GM23338 (cell line): ENCODE measurements at regions not wholly inside any gene's neighbourhood (a gene's known extent, or its start where the extent isn't known, plus 50 kb on each side); places are given as distances from the start of the nearest gene placed in this dataset.

Experiments used
- ATAC-seq: fragments of 200-7000 bp; cut with Tn5 transposase; 3 replicates; pipeline ENCODE4 v1.9.1; 2020
- DNase-seq: peaks from one replicate; pipeline ENCODE4 v3.0.0-alpha.2; 2015; ENCODE audit warnings: low spot score
- H2AFZ ChIP-seq: fragments of 200-600 bp; sonication (generic); 2 replicates; pipeline ENCODE4 v1.8.0; 2016; ENCODE audit warnings: antibody characterized with exemption, mild to moderate bottlenecking, moderate library complexity
- H3F3A ChIP-seq: fragments of 200-600 bp; sonication (generic); replicated peaks from 2 replicates; pipeline ENCODE4 v1.8.0; 2017; ENCODE audit warnings: antibody characterized with exemption, mixed run types, low read depth
- H3K27ac ChIP-seq: fragments of 200-600 bp; sonication (generic); 2 replicates; pipeline ENCODE4 v1.6.1; 2016; ENCODE audit warnings: low read depth
- H3K27me3 ChIP-seq: fragments of 200-600 bp; sonication (generic); 2 replicates; pipeline ENCODE4 v1.8.0; 2016; ENCODE audit warnings: mild to moderate bottlenecking, mixed run types, moderate library complexity; ENCODE audit not compliant: insufficient read depth
- H3K36me3 ChIP-seq: fragments of 200-600 bp; sonication (generic); 2 replicates; pipeline ENCODE4 v1.8.0; 2016; ENCODE audit warnings: mild to moderate bottlenecking; ENCODE audit not compliant: insufficient read depth
- H3K4me1 ChIP-seq: fragments of 200-600 bp; sonication (generic); 2 replicates; pipeline ENCODE4 v1.8.0; 2016; ENCODE audit warnings: mild to moderate bottlenecking, moderate library complexity; ENCODE audit not compliant: insufficient read depth
- H3K4me2 ChIP-seq: fragments of 200-600 bp; sonication (generic); 2 replicates; pipeline ENCODE4 v1.7.1; 2017; ENCODE audit warnings: mixed run types
- H3K4me3 ChIP-seq: fragments of 200-600 bp; sonication (generic); 2 replicates; pipeline ENCODE4 v1.6.1; 2016; ENCODE audit warnings: mixed run types
- H3K79me2 ChIP-seq: fragments of 200-600 bp; sonication (generic); replicated peaks from 2 replicates; pipeline ENCODE4 v1.8.0; 2017; ENCODE audit warnings: mild to moderate bottlenecking; ENCODE audit not compliant: insufficient read depth
- H3K9me2 ChIP-seq: fragments of 200-600 bp; sonication (generic); 2 replicates; pipeline ENCODE4 v1.8.0; 2017; ENCODE audit not compliant: insufficient read depth
- H4K20me1 ChIP-seq: fragments of 200-600 bp; sonication (generic); replicated peaks from 2 replicates; pipeline ENCODE4 v1.8.0; 2017; ENCODE audit warnings: mild to moderate bottlenecking; ENCODE audit not compliant: insufficient read depth
- H3K27ac Mint-ChIP-seq: 2 replicates; pipeline ENCODE4 v1.8.0; 2020; ENCODE audit warnings: inconsistent platforms, mild to moderate bottlenecking, moderate library complexity, mixed read lengths
- H3K27me3 Mint-ChIP-seq: 3 replicates; pipeline ENCODE4 v1.8.0; 2022; ENCODE audit warnings: low read depth, mild to moderate bottlenecking, moderate library complexity, mixed read lengths, inconsistent platforms; ENCODE audit not compliant: insufficient read depth, poor library complexity
- H3K36me3 Mint-ChIP-seq: 3 replicates; pipeline ENCODE4 v1.8.0; 2021; ENCODE audit warnings: low read depth, mild to moderate bottlenecking, inconsistent platforms, moderate library complexity, mixed read lengths
- H3K4me1 Mint-ChIP-seq: 3 replicates; pipeline ENCODE4 v1.8.0; 2020; ENCODE audit warnings: mild to moderate bottlenecking, inconsistent platforms, mixed read lengths
- H3K4me3 Mint-ChIP-seq: 3 replicates; pipeline ENCODE4 v1.8.0; 2021; ENCODE audit warnings: moderate library complexity, mild to moderate bottlenecking, inconsistent platforms, mixed read lengths
- H3K9me3 Mint-ChIP-seq: 3 replicates; pipeline ENCODE4 v1.8.0; 2020; ENCODE audit warnings: moderate library complexity, mild to moderate bottlenecking, inconsistent platforms, mixed read lengths
- EZH2 ChIP-seq: fragments of 200-600 bp; sonication (generic); IDR thresholded peaks from one replicate; pipeline ENCODE4 v1.8.0; 2017; ENCODE audit warnings: antibody characterized with exemption, mild to moderate bottlenecking, low read depth; ENCODE audit not compliant: unreplicated experiment
- EZH2phosphoT487 ChIP-seq: fragments of 200-600 bp; sonication (generic); IDR thresholded peaks from one replicate; pipeline ENCODE4 v1.8.1; 2018; ENCODE audit warnings: antibody characterized with exemption; ENCODE audit not compliant: unreplicated experiment
- JUNB ChIP-seq: IDR thresholded peaks from one replicate; pipeline ENCODE4 v1.6.1; 2016; ENCODE audit warnings: antibody characterized with exemption; ENCODE audit not compliant: unreplicated experiment
- NANOG ChIP-seq: IDR thresholded peaks from 2 replicates; pipeline ENCODE4 v1.6.1; 2016; ENCODE audit warnings: antibody characterized with exemption, borderline replicate concordance
- STAT1 ChIP-seq: IDR thresholded peaks from one replicate; pipeline ENCODE4 v1.6.1; 2016; ENCODE audit warnings: antibody characterized with exemption; ENCODE audit not compliant: unreplicated experiment
- ZNF114 ChIP-seq: fragments of 250-450 bp; sonication (Bioruptor Pico); IDR thresholded peaks from 2 replicates; pipeline ENCODE4 v1.5.0; 2020; ENCODE audit warnings: mild to moderate bottlenecking, moderate library complexity
- ZNF331 ChIP-seq: fragments of 250-450 bp; sonication (Bioruptor Pico); IDR thresholded peaks from 2 replicates; pipeline ENCODE4 v1.5.0; 2020; ENCODE audit warnings: low read depth, mild to moderate bottlenecking, moderate library complexity
- TF ChIP-seq, protein P1 (sequence below): fragments of 250-450 bp; sonication (Bioruptor Pico); IDR thresholded peaks from 2 replicates; pipeline ENCODE4 v1.5.0; 2020; ENCODE audit warnings: mild to moderate bottlenecking, moderate library complexity

DNA sequence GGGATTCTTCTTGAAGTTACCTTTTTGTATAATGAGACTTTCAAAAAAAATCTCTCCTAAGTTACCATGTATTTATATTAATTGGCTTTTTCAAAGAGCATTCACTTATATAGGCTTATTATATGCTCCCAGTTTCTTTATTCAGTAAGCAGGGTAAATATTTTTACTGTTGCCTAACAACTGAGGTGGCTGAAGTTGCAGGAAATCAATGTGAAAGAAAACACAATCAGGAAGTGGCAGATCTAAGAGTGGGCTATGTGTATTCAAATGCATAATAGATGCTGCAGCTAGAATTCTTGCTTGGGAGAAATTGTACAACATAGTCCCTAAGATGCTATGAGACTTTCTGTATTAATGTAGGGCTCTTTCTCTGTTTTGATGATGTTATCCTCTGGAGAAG is 606.9 kb downstream of the NUF2 start:
- no peaks in the 10 kb centered on the region for H3K27me3 Mint-ChIP-seq
- H3K27ac Mint-ChIP-seq: peak overlapping the region; percentile 43; the same call in 1 of the 2 replicates
- H3K9me3 Mint-ChIP-seq: no peaks in the 10 kb centered on the region; the same call in 2 of the 3 replicates
- Histone ChIP-seq H3K4me2 (peak overlapping the region; percentile 50), H4K20me1 (no peaks in the 10 kb centered on the region), H3K27ac (0 out of 2 replicates have a peak overlapping the region, but pooled peaks have one; percentile 12), H3K36me3 (no peaks in the 10 kb centered on the region), H3F3A (no peaks in the 10 kb centered on the region), H2AFZ (no peak overlapping the region), H3K27me3 (no peaks in the 10 kb centered on the region), H3K4me3 (no peak overlapping the region), H3K79me2 (no peaks in the 10 kb centered on the region), H3K9me2 (peaks cover 3% of the 10 kb centered on the region; the same call in 1 of the 2 replicates), H3K4me1 (peaks cover 12% of the 10 kb centered on the region)
- H3K36me3 Mint-ChIP-seq: peaks cover 8% of the 10 kb centered on the region; the same call in 2 of the 3 replicates
- DNase-seq (peak; percentile 46), ATAC-seq (no peak)
- TF ChIP-seq EZH2phosphoT487: no peak
- no peak for TF ChIP-seq NANOG
- TF ChIP-seq EZH2: no peak
- TF ChIP-seq ZNF331 (CRISPR knock-in tag): no peak
- TF ChIP-seq ZNF114 (CRISPR knock-in tag): no peak
- TF ChIP-seq, protein P1, sequence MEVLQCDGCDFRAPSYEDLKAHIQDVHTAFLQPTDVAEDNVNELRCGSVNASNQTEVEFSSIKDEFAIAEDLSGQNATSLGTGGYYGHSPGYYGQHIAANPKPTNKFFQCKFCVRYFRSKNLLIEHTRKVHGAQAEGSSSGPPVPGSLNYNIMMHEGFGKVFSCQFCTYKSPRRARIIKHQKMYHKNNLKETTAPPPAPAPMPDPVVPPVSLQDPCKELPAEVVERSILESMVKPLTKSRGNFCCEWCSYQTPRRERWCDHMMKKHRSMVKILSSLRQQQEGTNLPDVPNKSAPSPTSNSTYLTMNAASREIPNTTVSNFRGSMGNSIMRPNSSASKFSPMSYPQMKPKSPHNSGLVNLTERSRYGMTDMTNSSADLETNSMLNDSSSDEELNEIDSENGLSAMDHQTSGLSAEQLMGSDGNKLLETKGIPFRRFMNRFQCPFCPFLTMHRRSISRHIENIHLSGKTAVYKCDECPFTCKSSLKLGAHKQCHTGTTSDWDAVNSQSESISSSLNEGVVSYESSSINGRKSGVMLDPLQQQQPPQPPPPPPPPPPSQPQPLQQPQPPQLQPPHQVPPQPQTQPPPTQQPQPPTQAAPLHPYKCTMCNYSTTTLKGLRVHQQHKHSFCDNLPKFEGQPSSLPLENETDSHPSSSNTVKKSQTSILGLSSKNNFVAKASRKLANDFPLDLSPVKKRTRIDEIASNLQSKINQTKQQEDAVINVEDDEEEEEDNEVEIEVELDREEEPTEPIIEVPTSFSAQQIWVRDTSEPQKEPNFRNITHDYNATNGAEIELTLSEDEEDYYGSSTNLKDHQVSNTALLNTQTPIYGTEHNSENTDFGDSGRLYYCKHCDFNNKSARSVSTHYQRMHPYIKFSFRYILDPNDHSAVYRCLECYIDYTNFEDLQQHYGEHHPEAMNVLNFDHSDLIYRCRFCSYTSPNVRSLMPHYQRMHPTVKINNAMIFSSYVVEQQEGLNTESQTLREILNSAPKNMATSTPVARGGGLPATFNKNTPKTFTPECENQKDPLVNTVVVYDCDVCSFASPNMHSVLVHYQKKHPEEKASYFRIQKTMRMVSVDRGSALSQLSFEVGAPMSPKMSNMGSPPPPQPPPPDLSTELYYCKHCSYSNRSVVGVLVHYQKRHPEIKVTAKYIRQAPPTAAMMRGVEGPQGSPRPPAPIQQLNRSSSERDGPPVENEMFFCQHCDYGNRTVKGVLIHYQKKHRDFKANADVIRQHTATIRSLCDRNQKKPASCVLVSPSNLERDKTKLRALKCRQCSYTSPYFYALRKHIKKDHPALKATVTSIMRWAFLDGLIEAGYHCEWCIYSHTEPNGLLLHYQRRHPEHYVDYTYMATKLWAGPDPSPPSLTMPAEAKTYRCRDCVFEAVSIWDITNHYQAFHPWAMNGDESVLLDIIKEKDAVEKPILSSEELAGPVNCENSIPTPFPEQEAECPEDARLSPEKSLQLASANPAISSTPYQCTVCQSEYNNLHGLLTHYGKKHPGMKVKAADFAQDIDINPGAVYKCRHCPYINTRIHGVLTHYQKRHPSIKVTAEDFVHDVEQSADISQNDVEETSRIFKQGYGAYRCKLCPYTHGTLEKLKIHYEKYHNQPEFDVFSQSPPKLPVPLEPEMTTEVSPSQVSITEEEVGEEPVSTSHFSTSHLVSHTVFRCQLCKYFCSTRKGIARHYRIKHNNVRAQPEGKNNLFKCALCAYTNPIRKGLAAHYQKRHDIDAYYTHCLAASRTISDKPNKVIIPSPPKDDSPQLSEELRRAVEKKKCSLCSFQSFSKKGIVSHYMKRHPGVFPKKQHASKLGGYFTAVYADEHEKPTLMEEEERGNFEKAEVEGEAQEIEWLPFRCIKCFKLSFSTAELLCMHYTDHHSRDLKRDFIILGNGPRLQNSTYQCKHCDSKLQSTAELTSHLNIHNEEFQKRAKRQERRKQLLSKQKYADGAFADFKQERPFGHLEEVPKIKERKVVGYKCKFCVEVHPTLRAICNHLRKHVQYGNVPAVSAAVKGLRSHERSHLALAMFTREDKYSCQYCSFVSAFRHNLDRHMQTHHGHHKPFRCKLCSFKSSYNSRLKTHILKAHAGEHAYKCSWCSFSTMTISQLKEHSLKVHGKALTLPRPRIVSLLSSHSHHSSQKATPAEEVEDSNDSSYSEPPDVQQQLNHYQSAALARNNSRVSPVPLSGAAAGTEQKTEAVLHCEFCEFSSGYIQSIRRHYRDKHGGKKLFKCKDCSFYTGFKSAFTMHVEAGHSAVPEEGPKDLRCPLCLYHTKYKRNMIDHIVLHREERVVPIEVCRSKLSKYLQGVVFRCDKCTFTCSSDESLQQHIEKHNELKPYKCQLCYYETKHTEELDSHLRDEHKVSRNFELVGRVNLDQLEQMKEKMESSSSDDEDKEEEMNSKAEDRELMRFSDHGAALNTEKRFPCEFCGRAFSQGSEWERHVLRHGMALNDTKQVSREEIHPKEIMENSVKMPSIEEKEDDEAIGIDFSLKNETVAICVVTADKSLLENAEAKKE: no peak
- no peak for TF ChIP-seq JUNB
- no peak for TF ChIP-seq STAT1
- peaks cover 27% of the 10 kb centered on the region for H3K4me1 Mint-ChIP-seq
- H3K4me3 Mint-ChIP-seq: no peak overlapping the region
